C4-2B (cell line): ENCODE measurements at regions not wholly inside any gene's neighbourhood (a gene's known extent, or its start where the extent isn't known, plus 50 kb on each side); places are given as distances from the start of the nearest gene placed in this dataset.

Experiments
- CTCF ChIP-seq: fragments of 450-650 bp; conservative IDR thresholded peaks from 2 replicates; pipeline ENCODE4 v1.5.1; 2017; ENCODE audit warnings: mild to moderate bottlenecking
- ZFX ChIP-seq: fragments of 450-650 bp; IDR thresholded peaks from 2 replicates; pipeline ENCODE4 v1.6.1; 2017

DNA sequence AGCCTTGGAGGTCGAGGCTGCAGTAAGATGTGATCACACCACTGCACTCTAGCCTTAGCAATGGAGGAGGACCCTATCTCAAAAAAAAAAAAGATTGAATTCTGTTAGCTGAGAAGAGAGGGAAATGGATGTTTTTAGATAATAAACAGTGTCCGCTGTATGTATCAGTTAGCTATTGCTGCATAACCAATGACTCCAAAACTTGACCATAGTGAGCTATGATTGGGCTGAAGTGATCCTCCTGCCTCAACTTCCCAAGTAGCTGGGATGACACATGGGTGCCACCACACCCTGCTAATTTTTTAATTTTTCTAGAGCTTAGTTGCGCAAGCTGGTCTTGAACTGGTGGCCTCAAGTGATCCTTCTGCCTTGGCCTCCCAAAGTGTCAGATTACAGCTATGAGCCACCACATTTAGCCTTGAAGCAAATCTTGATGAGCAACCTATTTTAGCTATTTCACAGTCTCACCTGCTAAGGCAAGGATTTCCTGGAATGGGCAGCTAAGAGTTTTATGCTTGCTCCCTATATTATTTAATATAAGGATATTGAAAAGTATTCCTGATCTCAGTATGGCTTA lies 68.3 kb upstream of the ATF7IP2 start:
- TF ChIP-seq CTCF (no peak), ZFX (no peak)
